ENCODE measurements at regions not wholly inside any gene's neighbourhood (a gene's known extent, or its start where the extent isn't known, plus 50 kb on each side); places are given as distances from the start of the nearest gene placed in this dataset.
"Not testable (repeated sequence)": the region's sequence is repeated elsewhere in the genome, so short reads cannot be mapped to it uniquely, and the experiment has no call there.

DNA sequence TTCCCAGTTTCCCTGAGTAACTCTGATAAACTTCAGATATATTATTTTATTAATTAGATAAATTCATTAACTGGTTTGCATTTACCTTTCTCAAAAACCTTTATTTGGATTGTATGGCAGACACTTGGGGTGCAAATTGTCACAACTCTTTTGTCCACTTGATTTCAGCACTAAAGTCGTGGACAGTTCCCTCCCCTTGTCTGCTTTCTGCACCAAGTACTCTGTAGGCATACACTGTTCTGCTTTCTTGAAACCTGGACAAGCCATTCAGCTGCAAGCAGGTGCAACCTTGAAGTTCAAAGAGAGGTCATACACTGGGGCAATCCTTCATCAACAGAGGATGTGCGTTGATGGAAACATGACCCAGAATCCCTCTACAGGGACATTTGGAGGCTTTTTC is 162.9 kb downstream of the ARL5B start:
- H3K4me3 Mint-ChIP-seq (ENCODE audit: unreplicated experiment): no peak overlapping the region
- H3K36me3 Mint-ChIP-seq (ENCODE audit: low read depth, unreplicated experiment): no peaks in the 10 kb centered on the region
- no peaks in the 10 kb centered on the region for H3K9me3 Mint-ChIP-seq (ENCODE audit: unreplicated experiment)
- TF ChIP-seq, protein P1, sequence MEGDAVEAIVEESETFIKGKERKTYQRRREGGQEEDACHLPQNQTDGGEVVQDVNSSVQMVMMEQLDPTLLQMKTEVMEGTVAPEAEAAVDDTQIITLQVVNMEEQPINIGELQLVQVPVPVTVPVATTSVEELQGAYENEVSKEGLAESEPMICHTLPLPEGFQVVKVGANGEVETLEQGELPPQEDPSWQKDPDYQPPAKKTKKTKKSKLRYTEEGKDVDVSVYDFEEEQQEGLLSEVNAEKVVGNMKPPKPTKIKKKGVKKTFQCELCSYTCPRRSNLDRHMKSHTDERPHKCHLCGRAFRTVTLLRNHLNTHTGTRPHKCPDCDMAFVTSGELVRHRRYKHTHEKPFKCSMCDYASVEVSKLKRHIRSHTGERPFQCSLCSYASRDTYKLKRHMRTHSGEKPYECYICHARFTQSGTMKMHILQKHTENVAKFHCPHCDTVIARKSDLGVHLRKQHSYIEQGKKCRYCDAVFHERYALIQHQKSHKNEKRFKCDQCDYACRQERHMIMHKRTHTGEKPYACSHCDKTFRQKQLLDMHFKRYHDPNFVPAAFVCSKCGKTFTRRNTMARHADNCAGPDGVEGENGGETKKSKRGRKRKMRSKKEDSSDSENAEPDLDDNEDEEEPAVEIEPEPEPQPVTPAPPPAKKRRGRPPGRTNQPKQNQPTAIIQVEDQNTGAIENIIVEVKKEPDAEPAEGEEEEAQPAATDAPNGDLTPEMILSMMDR (IDR thresholded peaks at IDR 0.05; ENCODE audit: unreplicated experiment): no peak
- no peak overlapping the region for H3K27ac Mint-ChIP-seq (ENCODE audit: unreplicated experiment)
- no peaks in the 10 kb centered on the region for H3K4me1 Mint-ChIP-seq (ENCODE audit: unreplicated experiment)
- H3K27me3 Mint-ChIP-seq (ENCODE audit: unreplicated experiment): no peaks in the 10 kb centered on the region
- peak; percentile 51 for DNase-seq (ENCODE audit: low spot score)

DNA sequence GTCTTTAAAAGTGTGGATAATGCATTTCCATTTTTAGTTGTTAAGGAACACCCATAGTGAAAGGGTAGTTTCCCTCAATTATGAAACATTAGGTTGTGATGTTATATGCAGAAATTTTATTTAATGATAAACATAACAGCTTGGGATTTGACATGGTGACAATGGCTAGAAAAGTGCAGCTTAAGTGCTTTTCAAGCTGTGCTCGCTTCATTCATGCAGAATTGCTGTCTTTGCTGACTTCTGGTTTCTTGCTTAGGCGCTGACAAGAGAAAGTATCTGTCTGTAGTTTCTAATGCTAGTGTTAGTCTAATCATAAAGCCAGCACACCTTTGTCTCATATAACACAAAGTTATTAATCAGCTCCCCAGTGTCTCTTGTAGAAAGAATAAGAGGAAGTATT is 170.0 kb downstream of the ARL5B start:
- peaks cover 2% of the 10 kb centered on the region for H3K27me3 Mint-ChIP-seq (ENCODE audit: unreplicated experiment)

DNA sequence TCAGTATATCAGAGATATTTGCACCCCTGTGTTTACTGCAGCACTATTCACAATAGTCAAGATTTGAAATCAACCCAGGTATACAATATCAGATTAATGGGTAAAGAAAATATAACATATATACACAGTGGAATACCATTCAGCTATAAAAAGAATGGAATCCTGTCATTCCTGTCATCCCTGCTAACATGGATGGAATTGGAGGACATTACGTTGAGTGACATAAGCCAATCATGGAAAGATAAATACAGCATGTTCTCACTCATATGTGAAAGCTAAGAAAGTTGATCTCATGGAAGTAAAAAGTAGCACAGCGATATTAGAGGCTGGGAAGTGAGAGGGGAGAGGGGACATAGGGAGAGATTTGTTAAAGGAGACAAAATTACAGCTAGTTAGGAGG is 171.0 kb downstream of the ARL5B start:
- Mint-ChIP-seq H3K36me3 (ENCODE audit: low read depth, unreplicated experiment) (no peaks in the 10 kb centered on the region), H3K9me3 (ENCODE audit: unreplicated experiment) (no peaks in the 10 kb centered on the region), H3K27ac (ENCODE audit: unreplicated experiment) (no peak overlapping the region), H3K4me1 (ENCODE audit: unreplicated experiment) (no peaks in the 10 kb centered on the region), H3K27me3 (ENCODE audit: unreplicated experiment) (peaks cover 2% of the 10 kb centered on the region), H3K4me3 (ENCODE audit: unreplicated experiment) (no peak overlapping the region)
- DNase-seq (ENCODE audit: low spot score): no peak
- TF ChIP-seq, protein P1 (IDR thresholded peaks at IDR 0.05; ENCODE audit: unreplicated experiment): no peak

More for the DNA sequence above, 170.0 kb downstream of the ARL5B start:
- no peak for DNase-seq (ENCODE audit: low spot score)
- Mint-ChIP-seq H3K36me3 (ENCODE audit: low read depth, unreplicated experiment) (no peaks in the 10 kb centered on the region), H3K27ac (ENCODE audit: unreplicated experiment) (no peak overlapping the region), H3K4me3 (ENCODE audit: unreplicated experiment) (no peak overlapping the region), H3K9me3 (ENCODE audit: unreplicated experiment) (no peaks in the 10 kb centered on the region), H3K4me1 (ENCODE audit: unreplicated experiment) (no peaks in the 10 kb centered on the region)
- TF ChIP-seq, protein P1 (IDR thresholded peaks at IDR 0.05; ENCODE audit: unreplicated experiment): no peak

DNA sequence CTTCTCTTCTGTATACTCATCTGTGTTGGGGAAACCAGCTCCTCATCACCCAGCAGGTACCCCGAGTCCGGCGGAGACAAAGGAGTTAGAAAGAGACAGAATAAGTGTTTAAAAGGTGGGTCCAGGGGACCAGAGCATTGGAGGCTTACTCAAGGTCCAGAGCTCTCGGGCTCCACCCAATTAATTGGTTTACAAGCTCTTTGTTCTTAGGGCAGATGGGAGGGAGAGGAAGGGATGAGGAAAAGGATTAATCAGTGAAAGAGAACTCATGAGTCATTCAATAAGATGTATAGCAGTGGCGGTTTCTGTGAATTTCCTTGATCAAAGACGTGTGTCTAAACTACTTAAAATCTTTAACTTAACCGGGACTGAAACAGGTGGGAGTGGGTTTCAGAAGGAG is 192.0 kb upstream of the MALRD1 start:
- not testable (repeated sequence) for DNase-seq (ENCODE audit: low spot score); H3K4me1 Mint-ChIP-seq (ENCODE audit: unreplicated experiment); H3K27me3 Mint-ChIP-seq (ENCODE audit: unreplicated experiment); H3K4me3 Mint-ChIP-seq (ENCODE audit: unreplicated experiment); H3K9me3 Mint-ChIP-seq (ENCODE audit: unreplicated experiment); H3K36me3 Mint-ChIP-seq (ENCODE audit: low read depth, unreplicated experiment); H3K27ac Mint-ChIP-seq (ENCODE audit: unreplicated experiment)

DNA sequence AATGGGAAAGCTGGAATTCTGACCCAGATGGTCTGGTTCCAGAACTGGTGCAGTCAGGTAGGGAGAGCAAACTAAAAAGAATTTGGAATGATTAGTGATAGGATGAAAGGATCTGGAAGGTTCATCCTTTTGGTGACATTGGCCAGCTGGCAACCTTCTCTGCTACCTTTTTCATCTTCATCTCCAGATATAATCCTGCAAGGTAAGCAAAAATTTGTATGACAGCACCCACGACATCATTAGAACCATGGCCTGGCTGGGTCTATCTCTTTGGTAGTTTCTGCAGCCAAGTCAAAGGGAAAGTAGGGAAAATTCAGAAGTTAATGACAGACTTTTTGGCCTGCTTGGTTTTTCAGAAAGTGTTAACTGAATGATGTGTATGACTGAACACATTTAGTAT is 188.9 kb upstream of the MALRD1 start:
- Mint-ChIP-seq H3K36me3 (ENCODE audit: low read depth, unreplicated experiment) (no peaks in the 10 kb centered on the region), H3K9me3 (ENCODE audit: unreplicated experiment) (no peaks in the 10 kb centered on the region), H3K4me3 (ENCODE audit: unreplicated experiment) (no peak overlapping the region), H3K27me3 (ENCODE audit: unreplicated experiment) (no peaks in the 10 kb centered on the region), H3K4me1 (ENCODE audit: unreplicated experiment) (no peaks in the 10 kb centered on the region), H3K27ac (ENCODE audit: unreplicated experiment) (no peak overlapping the region)
- TF ChIP-seq, protein P1 (IDR thresholded peaks at IDR 0.05; ENCODE audit: unreplicated experiment): no peak
- DNase-seq (ENCODE audit: low spot score): no peak

DNA sequence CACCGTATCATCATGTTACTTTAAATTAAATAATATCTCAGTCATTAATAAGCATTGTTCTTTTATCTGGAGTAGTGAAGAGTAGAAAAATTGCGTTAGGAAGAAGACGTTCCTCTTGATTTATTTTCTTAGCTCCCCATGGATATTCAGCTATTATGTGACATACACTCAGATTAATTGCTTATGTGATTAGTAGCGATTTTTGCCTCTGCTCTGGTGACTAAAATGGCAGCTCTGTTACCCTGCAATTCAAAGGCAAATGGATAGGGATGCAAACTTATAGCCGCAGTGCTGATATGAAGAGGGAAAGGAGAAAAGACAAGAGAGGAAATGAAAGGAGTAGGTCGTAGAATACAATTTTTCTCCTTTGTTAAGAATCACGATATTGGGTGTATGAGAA is 188.4 kb upstream of the MALRD1 start:
- Mint-ChIP-seq H3K36me3 (ENCODE audit: low read depth, unreplicated experiment) (no peaks in the 10 kb centered on the region), H3K4me1 (ENCODE audit: unreplicated experiment) (no peaks in the 10 kb centered on the region), H3K27me3 (ENCODE audit: unreplicated experiment) (no peaks in the 10 kb centered on the region), H3K9me3 (ENCODE audit: unreplicated experiment) (no peaks in the 10 kb centered on the region), H3K27ac (ENCODE audit: unreplicated experiment) (no peak overlapping the region), H3K4me3 (ENCODE audit: unreplicated experiment) (no peak overlapping the region)
- no peak for DNase-seq (ENCODE audit: low spot score)
- TF ChIP-seq, protein P1 (IDR thresholded peaks at IDR 0.05; ENCODE audit: unreplicated experiment): no peak
